GM12878 (cell line): ENCODE measurements at regions not wholly inside any gene's neighbourhood (a gene's known extent, or its start where the extent isn't known, plus 50 kb on each side); places are given as distances from the start of the nearest gene placed in this dataset.

Experiments
- ATAC-seq: fragments of 200-7000 bp; cut with Tn5 transposase; 3 replicates; pipeline ENCODE4 v1.9.1; 2020; ENCODE audit warnings: mild to moderate bottlenecking, moderate library complexity
- BruUV-seq: library from RNA; stranded (reverse); fragments of 400-500 nt; replicated peaks from 2 replicates; lab custom pipeline; 2021; lab: Mats Ljungman, UMichigan
- CTCF ChIA-PET: fragments of 300-600 bp; sonication (Branson Sonifier 250); formaldehyde crosslinking; extraction: SDS; loops from one replicate; lab custom pipeline; 2021; ENCODE audit warnings: inconsistent platforms; lab: Yijun Ruan, JAX
- POLR2A ChIA-PET: fragments of 350-600 bp; formaldehyde crosslinking; extraction: SDS; loops from one replicate; lab custom pipeline; 2021; ENCODE audit warnings: inconsistent platforms; lab: Charles Lee
- RAD21 ChIA-PET: fragments of 300-600 bp; sonication (Branson Sonifier 250); formaldehyde crosslinking; loops from one replicate; lab custom pipeline; 2023; ENCODE audit warnings: antibody characterized with exemption; ENCODE audit not compliant: unreplicated experiment; lab: Charles Lee
- SMC1A ChIA-PET: fragments of 300-600 bp; sonication (Branson Sonifier 250); formaldehyde crosslinking; loops from one replicate; lab custom pipeline; 2023; ENCODE audit not compliant: unreplicated experiment, uncharacterized antibody; lab: Charles Lee
- DNase-seq: peaks from one replicate; pipeline ENCODE4 v3.0.0-alpha.2; 2011; ENCODE audit warnings: low read depth, low spot score
- FAIRE-seq: peaks from 3 replicates; lab custom pipeline; 2011; peaks lifted over from hg19 to GRCh38; lab: Jason Lieb, UNC
- H2AFZ ChIP-seq: 2 replicates; pipeline ENCODE4 v1.6.0; 2011; ENCODE audit warnings: low read depth, low read length, control low read depth; ENCODE audit not compliant: control insufficient read depth
- H3K27ac ChIP-seq: 2 replicates; pipeline ENCODE4 v1.5.1; 2011; ENCODE audit warnings: control low read depth; ENCODE audit not compliant: control insufficient read depth, insufficient read depth
- H3K27me3 ChIP-seq, 2 experiments: replicated peaks in 1 of 2; 2 replicates each; pipeline versions ENCODE4 v1.6.0 to v1.6.1; 2011; ENCODE audit warnings: low read length in 1 of 2; ENCODE audit not compliant: control insufficient read depth in 2 of 2, insufficient read depth in 2 of 2
- H3K36me3 ChIP-seq, 2 experiments: 2 replicates each; pipeline ENCODE4 v1.5.1; 2011; ENCODE audit warnings: low read length in 1 of 2; ENCODE audit not compliant: control insufficient read depth in 2 of 2, insufficient read depth in 2 of 2
- H3K4me1 ChIP-seq: 2 replicates; pipeline ENCODE4 v1.6.1; 2011; ENCODE audit warnings: mild to moderate bottlenecking, low read length, moderate library complexity, mixed read lengths; ENCODE audit not compliant: control insufficient read depth, insufficient read depth
- H3K4me2 ChIP-seq: 2 replicates; pipeline ENCODE4 v1.6.0; 2011; ENCODE audit warnings: control low read depth; ENCODE audit not compliant: control insufficient read depth, insufficient read depth
- H3K4me3 ChIP-seq: fragments of 200-600 bp; sonication (generic); 2 replicates; pipeline ENCODE4 v1.5.1; 2016
- H3K79me2 ChIP-seq: 2 replicates; pipeline ENCODE4 v1.6.0; 2011; ENCODE audit warnings: low read length; ENCODE audit not compliant: control insufficient read depth, insufficient read depth
- H3K9ac ChIP-seq: 2 replicates; pipeline ENCODE4 v1.8.0; 2011; ENCODE audit warnings: low read length, control low read depth, mixed read lengths; ENCODE audit not compliant: control insufficient read depth, insufficient read depth
- H3K9me3 ChIP-seq: replicated peaks from 3 replicates; pipeline ENCODE4 v1.5.1; 2011; ENCODE audit warnings: mild to moderate bottlenecking, low read length; ENCODE audit not compliant: control insufficient read depth, insufficient read depth
- H4K20me1 ChIP-seq: 2 replicates; pipeline ENCODE4 v1.6.0; 2011; ENCODE audit not compliant: control insufficient read depth, insufficient read depth
- BCL11A ChIP-seq: IDR thresholded peaks from 2 replicates; pipeline ENCODE4 v1.6.1; 2011; ENCODE audit warnings: low read depth, low read length
- BHLHE40 ChIP-seq, 2 experiments: fragments of 450-650 bp in 1 of 2; IDR thresholded peaks; 2 replicates each; pipeline ENCODE4 v1.6.1; 2011 to 2017; ENCODE audit warnings: low read depth in 2 of 2, borderline replicate concordance in 1 of 2, improper control_type of control experiment in 1 of 2, low read length in 1 of 2, mild to moderate bottlenecking in 1 of 2
- CHD2 ChIP-seq: IDR thresholded peaks from 2 replicates; pipeline ENCODE4 v1.6.1; 2011; ENCODE audit warnings: low read depth, low read length, improper control_type of control experiment, borderline replicate concordance
- ESRRA ChIP-seq: IDR thresholded peaks from 2 replicates; pipeline ENCODE4 v1.6.1; 2012; ENCODE audit warnings: mild to moderate bottlenecking, low read length, improper control_type of control experiment
- FOS ChIP-seq: IDR thresholded peaks from 3 replicates; pipeline ENCODE4 v1.6.1; 2011; ENCODE audit warnings: borderline replicate concordance; ENCODE audit not compliant: insufficient read length; ENCODE audit errors: extremely low read depth
- GABPA ChIP-seq: IDR thresholded peaks from 2 replicates; pipeline ENCODE4 v1.6.1; 2014; ENCODE audit warnings: antibody characterized with exemption, low read depth, mild to moderate bottlenecking, inconsistent platforms
- GATAD2B ChIP-seq: fragments of 450-650 bp; conservative IDR thresholded peaks from 2 replicates; pipeline ENCODE4 v1.6.1; 2017; ENCODE audit warnings: low read depth, mild to moderate bottlenecking, moderate library complexity
- IRF4 ChIP-seq: IDR thresholded peaks from 2 replicates; pipeline ENCODE4 v1.6.1; 2011; ENCODE audit warnings: low read depth, low read length
- JUNB ChIP-seq: IDR thresholded peaks from 2 replicates; pipeline ENCODE4 v1.6.1; 2016; ENCODE audit warnings: antibody characterized with exemption, mild to moderate bottlenecking
- PML ChIP-seq: IDR thresholded peaks from 2 replicates; pipeline ENCODE4 v1.6.1; 2012; ENCODE audit warnings: low read length, inconsistent platforms
- SMAD1 ChIP-seq: fragments of 450-650 bp; IDR thresholded peaks from 2 replicates; pipeline ENCODE4 v1.6.1; 2018; ENCODE audit warnings: mild to moderate bottlenecking, low read depth; ENCODE audit not compliant: partially characterized antibody
- SP1 ChIP-seq: IDR thresholded peaks from one replicate; pipeline ENCODE4 v1.6.1; 2011; ENCODE audit warnings: low read depth, low read length
- SREBF2 ChIP-seq: IDR thresholded peaks from 2 replicates; pipeline ENCODE4 v1.6.1; 2012; ENCODE audit warnings: mild to moderate bottlenecking, low read length
- STAT3 ChIP-seq: IDR thresholded peaks from 2 replicates; pipeline ENCODE4 v1.6.1; 2011; ENCODE audit warnings: low read depth, low read length, improper control_type of control experiment
- ZNF24 ChIP-seq: fragments of 450-650 bp; IDR thresholded peaks from 2 replicates; pipeline ENCODE4 v1.6.1; 2017; ENCODE audit warnings: antibody characterized with exemption, mild to moderate bottlenecking
- ZNF274 ChIP-seq: IDR thresholded peaks from one replicate; pipeline ENCODE4 v1.8.0; 2011; ENCODE audit not compliant: insufficient read length, insufficient read depth
- ZNF622 ChIP-seq: fragments of 450-650 bp; IDR thresholded peaks from 2 replicates; pipeline ENCODE4 v1.6.1; 2017; ENCODE audit warnings: mild to moderate bottlenecking, inconsistent platforms
- WGBS: methylation state at CpG from one replicate; pipeline ENCODE4 v1.1.6; 2016; ENCODE audit warnings: low lambda C conversion rate; ENCODE audit not compliant: insufficient replicate concordance, insufficient coverage; ENCODE audit errors: missing lambda C conversion rate; 5-methylcytosine and 5-hydroxymethylcytosine counted together
- in situ Hi-C: fragments of 300-500 bp; cut with MboI; formaldehyde crosslinking; loops from 9 replicates; pipeline ENCODE4 v1.14.3; 2018; ENCODE audit warnings: mixed read lengths
- intact Hi-C: fragments of 100-400 bp; cut with micrococcal nuclease; formaldehyde crosslinking; loops from one replicate; pipeline ENCODE4 v1.14.2; 2022; ENCODE audit not compliant: unreplicated experiment
- TF ChIP-seq, protein P1 (sequence below): IDR thresholded peaks from 2 replicates; pipeline ENCODE4 v1.6.1; 2012; ENCODE audit warnings: low read depth, low read length, improper control_type of control experiment
- TF ChIP-seq, protein P2 (sequence below): fragments of 450-650 bp; IDR thresholded peaks from 2 replicates; pipeline ENCODE4 v1.6.1; 2017; ENCODE audit warnings: low read depth, mild to moderate bottlenecking, moderate library complexity
- TF ChIP-seq, protein P3 (sequence below): IDR thresholded peaks from 2 replicates; pipeline ENCODE4 v1.6.1; 2012; ENCODE audit warnings: low read depth, low read length, improper control_type of control experiment

DNA sequence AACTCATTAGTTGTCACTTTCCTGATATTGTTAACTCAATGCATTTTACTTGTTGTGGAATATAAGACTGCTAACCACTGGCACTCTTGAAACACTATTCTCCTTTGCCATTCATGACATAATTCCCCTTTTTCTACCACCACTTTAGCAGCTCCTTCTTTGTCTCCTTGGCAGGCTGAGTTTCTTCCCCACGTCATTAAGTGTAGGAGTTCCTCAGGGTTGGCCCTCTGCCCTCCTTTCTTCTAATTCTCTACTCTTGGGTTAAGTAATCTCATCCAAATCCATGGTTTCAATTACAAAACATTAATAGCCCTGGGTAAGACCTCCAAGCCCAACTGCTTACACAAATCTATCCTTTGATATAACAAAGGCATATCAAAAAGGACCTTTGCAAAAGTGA is 175.1 kb downstream of the HGF start:
- BruUV-seq, result no TSS peak
- CTCF ChIA-PET, result interaction anchor here (0.7 kb wide), 1 partner anchor 1145 kb away, joined by 4 read pairs; no protein-coding TSS in a partner anchor
- POLR2A ChIA-PET, result no interaction called here
- Histone ChIP-seq H2AFZ (no peak overlapping the region), H3K9me3 (no peaks in the 10 kb centered on the region), H3K36me3 (no peaks in the 10 kb centered on the region), H3K9ac (no peak overlapping the region), H4K20me1 (no peaks in the 10 kb centered on the region), H3K79me2 (no peaks in the 10 kb centered on the region), H3K27ac (no peak overlapping the region), H3K4me3 (no peak overlapping the region), H3K4me2 (no peak overlapping the region), H3K27me3 (no peaks in the 10 kb centered on the region), H3K4me1 (no peaks in the 10 kb centered on the region)
- SMC1A ChIA-PET, result no interaction called here
- in situ Hi-C loops, result no loop called here
- RAD21 ChIA-PET, result no interaction called here
- intact Hi-C loops, result no loop called here
- DNase-seq (no peak), ATAC-seq (no peak), FAIRE-seq (no peak)
- WGBS, result 0% methylated on average over 1 of the region's 1 CpG
- TF ChIP-seq ZNF274 (no peak), STAT3 (no peak), CHD2 (no peak), SREBF2 (no peak), ZNF24 (no peak), JUNB (no peak), SP1 (no peak), BCL11A (no peak), ZNF622 (no peak), ESRRA (no peak), IRF4 (no peak), SMAD1 (no peak), GATAD2B (no peak), PML (no peak), GABPA (no peak), BHLHE40 (IDR thresholded peaks at IDR 0.05; ENCODE audit: borderline replicate concordance in 1 of 2, low read depth in 2 of 2, low read length in 1 of 2) (no peak), FOS (no peak)
- TF ChIP-seq, protein P1, sequence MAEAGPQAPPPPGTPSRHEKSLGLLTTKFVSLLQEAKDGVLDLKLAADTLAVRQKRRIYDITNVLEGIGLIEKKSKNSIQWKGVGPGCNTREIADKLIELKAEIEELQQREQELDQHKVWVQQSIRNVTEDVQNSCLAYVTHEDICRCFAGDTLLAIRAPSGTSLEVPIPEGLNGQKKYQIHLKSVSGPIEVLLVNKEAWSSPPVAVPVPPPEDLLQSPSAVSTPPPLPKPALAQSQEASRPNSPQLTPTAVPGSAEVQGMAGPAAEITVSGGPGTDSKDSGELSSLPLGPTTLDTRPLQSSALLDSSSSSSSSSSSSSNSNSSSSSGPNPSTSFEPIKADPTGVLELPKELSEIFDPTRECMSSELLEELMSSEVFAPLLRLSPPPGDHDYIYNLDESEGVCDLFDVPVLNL, result no peak
- TF ChIP-seq, protein P2, sequence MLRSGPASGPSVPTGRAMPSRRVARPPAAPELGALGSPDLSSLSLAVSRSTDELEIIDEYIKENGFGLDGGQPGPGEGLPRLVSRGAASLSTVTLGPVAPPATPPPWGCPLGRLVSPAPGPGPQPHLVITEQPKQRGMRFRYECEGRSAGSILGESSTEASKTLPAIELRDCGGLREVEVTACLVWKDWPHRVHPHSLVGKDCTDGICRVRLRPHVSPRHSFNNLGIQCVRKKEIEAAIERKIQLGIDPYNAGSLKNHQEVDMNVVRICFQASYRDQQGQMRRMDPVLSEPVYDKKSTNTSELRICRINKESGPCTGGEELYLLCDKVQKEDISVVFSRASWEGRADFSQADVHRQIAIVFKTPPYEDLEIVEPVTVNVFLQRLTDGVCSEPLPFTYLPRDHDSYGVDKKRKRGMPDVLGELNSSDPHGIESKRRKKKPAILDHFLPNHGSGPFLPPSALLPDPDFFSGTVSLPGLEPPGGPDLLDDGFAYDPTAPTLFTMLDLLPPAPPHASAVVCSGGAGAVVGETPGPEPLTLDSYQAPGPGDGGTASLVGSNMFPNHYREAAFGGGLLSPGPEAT, result no peak
- TF ChIP-seq, protein P3, sequence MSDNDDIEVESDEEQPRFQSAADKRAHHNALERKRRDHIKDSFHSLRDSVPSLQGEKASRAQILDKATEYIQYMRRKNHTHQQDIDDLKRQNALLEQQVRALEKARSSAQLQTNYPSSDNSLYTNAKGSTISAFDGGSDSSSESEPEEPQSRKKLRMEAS, result no peak
